Tibial artery (tissue), 4 donors: ENCODE measurements at regions not wholly inside any gene's neighbourhood (a gene's known extent, or its start where the extent isn't known, plus 50 kb on each side); places are given as distances from the start of the nearest gene placed in this dataset.
"Not testable (repeated sequence)": the region's sequence is repeated elsewhere in the genome, so short reads cannot be mapped to it uniquely, and the experiment has no call there.

Source experiments
- DNase-seq, 2 donors: peaks; one replicate each; pipeline ENCODE4 v3.0.0-alpha.2; 2019
- H3K27ac ChIP-seq, 2 donors: fragments of 200-600 bp; sonication (generic) in 1 of 2; 1 replicate in 1 of 2; 2 replicates in 1 of 2; pipeline ENCODE4 v1.5.1; 2018 to 2019; ENCODE audit warnings: mild to moderate bottlenecking in 1 of 2
- H3K27me3 ChIP-seq, 2 donors: fragments of 200-600 bp; sonication (generic) in 1 of 2; one replicate each; pipeline versions ENCODE4 v1.5.1 to v1.6.0; 2016 to 2019
- H3K36me3 ChIP-seq, 3 donors: fragments of 200-600 bp; sonication (generic) in 2 of 3; one replicate each; pipeline ENCODE4 v1.5.1; 2016 to 2019; ENCODE audit warnings: mild to moderate bottlenecking in 2 of 3
- H3K4me1 ChIP-seq, 4 donors: fragments of 200-600 bp; sonication (generic) in 2 of 4; 1 replicate in 3 of 4; 2 replicates in 1 of 4; pipeline ENCODE4 v1.5.1; 2016 to 2019
- H3K4me3 ChIP-seq, 2 donors: fragments of 200-600 bp; sonication (generic) in 1 of 2; 1 replicate in 1 of 2; 2 replicates in 1 of 2; pipeline ENCODE4 v1.5.1; 2018 to 2019; ENCODE audit warnings: mild to moderate bottlenecking in 2 of 2
- H3K9me3 ChIP-seq, 3 donors: fragments of 200-600 bp; sonication (generic) in 1 of 3; one replicate each; pipeline ENCODE4 v1.5.1; 2016 to 2019
- intact Hi-C: fragments of 100-400 bp; cut with DNase I; formaldehyde crosslinking; loops from one replicate; pipeline ENCODE4 v1.15.0; 2023; ENCODE audit warnings: low total_unique reads
- TF ChIP-seq, protein P1 (sequence below), 2 experiments: fragments of 200-600 bp in 1 of 2; fragments of 450-650 bp in 1 of 2; IDR thresholded peaks; one replicate each; pipeline ENCODE4 v1.5.1; 2017 to 2019; ENCODE audit warnings: antibody characterized with exemption in 2 of 2, mild to moderate bottlenecking in 1 of 2, moderate library complexity in 1 of 2

DNA sequence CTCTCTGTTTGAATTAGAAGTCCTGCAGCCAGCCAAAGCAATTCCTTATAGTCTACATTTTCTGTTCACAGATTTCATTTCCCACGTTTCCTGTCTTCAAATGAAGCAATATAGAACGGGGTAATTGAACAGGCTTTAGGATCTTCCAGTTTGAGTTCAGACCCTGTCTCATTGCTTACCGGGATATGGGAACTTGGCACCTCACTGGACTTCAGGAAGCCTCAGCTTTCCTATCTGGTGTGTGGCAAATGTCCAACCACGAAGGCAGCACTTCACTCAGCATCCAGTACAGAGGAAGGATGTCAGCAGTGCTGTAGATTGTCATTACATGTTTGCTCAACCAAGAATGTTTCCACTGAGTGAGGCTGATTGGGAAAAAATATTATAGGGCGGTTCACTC lies 271.1 kb upstream of the ZFP42 start:
- Histone ChIP-seq H3K4me1 (no peaks in the 10 kb centered on the region), H3K27ac (no peak overlapping the region), H3K36me3 (no peaks in the 10 kb centered on the region), H3K27me3 (no peaks in the 10 kb centered on the region), H3K4me3 (no peak overlapping the region), H3K9me3 (no peaks in the 10 kb centered on the region)
- intact Hi-C loops: no loop called here
- DNase-seq: no peak
- TF ChIP-seq, protein P1, sequence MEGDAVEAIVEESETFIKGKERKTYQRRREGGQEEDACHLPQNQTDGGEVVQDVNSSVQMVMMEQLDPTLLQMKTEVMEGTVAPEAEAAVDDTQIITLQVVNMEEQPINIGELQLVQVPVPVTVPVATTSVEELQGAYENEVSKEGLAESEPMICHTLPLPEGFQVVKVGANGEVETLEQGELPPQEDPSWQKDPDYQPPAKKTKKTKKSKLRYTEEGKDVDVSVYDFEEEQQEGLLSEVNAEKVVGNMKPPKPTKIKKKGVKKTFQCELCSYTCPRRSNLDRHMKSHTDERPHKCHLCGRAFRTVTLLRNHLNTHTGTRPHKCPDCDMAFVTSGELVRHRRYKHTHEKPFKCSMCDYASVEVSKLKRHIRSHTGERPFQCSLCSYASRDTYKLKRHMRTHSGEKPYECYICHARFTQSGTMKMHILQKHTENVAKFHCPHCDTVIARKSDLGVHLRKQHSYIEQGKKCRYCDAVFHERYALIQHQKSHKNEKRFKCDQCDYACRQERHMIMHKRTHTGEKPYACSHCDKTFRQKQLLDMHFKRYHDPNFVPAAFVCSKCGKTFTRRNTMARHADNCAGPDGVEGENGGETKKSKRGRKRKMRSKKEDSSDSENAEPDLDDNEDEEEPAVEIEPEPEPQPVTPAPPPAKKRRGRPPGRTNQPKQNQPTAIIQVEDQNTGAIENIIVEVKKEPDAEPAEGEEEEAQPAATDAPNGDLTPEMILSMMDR (IDR thresholded peaks at IDR 0.05): no peak

DNA sequence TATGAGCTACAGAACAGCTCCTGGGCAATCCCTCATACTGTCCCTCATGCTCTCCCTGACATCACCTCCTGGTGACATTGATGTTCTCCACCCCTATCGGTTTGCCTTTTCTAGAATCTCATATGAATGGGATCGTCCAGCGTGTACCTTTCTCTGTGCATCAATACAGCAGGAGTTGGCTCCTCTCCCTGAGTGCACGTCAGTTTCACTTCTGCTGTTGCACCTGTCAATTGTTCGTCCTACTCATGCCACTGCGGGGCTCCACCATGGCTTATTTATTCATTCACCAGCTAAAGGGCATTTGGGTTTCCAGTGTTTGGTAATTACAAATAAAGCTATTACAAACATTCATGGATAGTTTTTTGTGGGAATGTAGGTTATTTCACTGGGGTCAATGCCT lies 269.1 kb upstream of the ZFP42 start:
- no peak overlapping the region for H3K27ac ChIP-seq
- no peaks in the 10 kb centered on the region for H3K4me1 ChIP-seq
- no peak overlapping the region for H3K4me3 ChIP-seq
- no peaks in the 10 kb centered on the region for H3K9me3 ChIP-seq
- DNase-seq: no peak
- TF ChIP-seq, protein P1 (IDR thresholded peaks at IDR 0.05): no peak
- H3K36me3 ChIP-seq: no peaks in the 10 kb centered on the region
- H3K27me3 ChIP-seq: no peaks in the 10 kb centered on the region
- intact Hi-C loops: no loop called here

DNA sequence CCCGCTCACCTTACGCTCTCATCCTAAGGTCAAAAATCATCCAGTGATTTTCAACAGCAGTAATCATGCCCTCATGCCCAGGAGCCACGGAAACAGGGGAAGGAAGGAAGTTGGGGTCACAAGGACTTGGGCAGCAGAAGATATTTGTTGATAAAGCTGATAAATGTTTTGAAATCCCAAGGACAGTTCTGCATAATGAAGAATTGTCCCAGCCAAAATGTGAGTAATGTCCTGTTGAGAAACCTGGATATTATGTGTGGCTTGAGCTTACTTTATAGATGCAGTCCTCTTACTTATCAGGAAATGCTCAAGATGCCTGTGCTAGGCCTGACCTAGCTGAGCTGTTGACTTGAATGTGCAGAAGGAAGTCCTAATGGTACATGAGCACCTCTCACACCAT lies 263.0 kb upstream of the ZFP42 start:
- intact Hi-C loops: no loop called here
- no peak for DNase-seq
- TF ChIP-seq, protein P1 (IDR thresholded peaks at IDR 0.05): no peak
- no peak overlapping the region for H3K4me3 ChIP-seq
- H3K27me3 ChIP-seq: no peaks in the 10 kb centered on the region
- no peaks in the 10 kb centered on the region for H3K36me3 ChIP-seq
- H3K9me3 ChIP-seq: no peaks in the 10 kb centered on the region
- H3K27ac ChIP-seq: no peak overlapping the region
- H3K4me1 ChIP-seq: no peaks in the 10 kb centered on the region

DNA sequence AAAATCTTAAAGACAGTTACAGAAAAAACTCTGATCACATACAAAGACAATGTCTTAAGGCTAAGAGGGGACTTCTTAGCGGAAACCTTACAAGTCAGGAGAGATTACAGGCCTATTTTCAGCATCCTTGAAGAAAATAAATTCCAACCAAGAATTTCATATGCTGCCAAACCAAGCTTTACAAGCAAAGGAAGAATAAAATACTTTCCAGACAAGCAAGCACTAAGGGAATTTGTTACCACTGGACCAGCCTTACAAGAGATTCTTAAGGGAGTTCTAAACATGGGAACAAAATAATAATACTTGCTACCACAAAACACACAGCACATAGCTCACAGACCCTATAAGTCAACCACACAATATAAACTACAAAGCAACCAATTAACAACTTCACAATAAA lies 255.8 kb upstream of the ZFP42 start:
- TF ChIP-seq, protein P1 (IDR thresholded peaks at IDR 0.05): no peak
- no peak overlapping the region for H3K4me3 ChIP-seq
- no peaks in the 10 kb centered on the region for H3K36me3 ChIP-seq
- DNase-seq: no peak
- no peak overlapping the region for H3K27ac ChIP-seq
- no peaks in the 10 kb centered on the region for H3K4me1 ChIP-seq
- H3K27me3 ChIP-seq: no peaks in the 10 kb centered on the region
- intact Hi-C loops: no loop called here
- peaks cover 0 to 31% (median 25%) of the 10 kb centered on the region in 3 donors for H3K9me3 ChIP-seq

DNA sequence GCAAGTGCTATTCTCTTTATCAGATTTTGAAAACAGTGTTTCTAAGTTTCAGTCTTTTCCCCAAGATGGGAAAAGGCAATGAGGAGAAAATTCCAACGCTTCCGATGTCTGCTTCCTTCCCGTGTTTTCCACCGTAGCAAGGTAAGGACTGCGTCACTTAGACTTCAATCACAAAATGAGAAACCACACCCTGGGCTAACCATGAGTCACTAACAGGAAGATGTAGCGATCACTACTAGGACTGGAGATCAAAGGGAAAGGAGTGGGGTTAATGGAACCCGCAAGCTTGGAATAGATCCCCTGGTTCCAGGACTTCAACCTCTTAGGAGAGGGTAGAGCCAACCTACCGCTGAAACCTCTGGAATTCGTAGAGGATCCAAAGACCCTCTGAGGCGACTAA lies 250.7 kb upstream of the ZFP42 start:
- no peak for DNase-seq
- TF ChIP-seq, protein P1 (IDR thresholded peaks at IDR 0.05): no peak
- Histone ChIP-seq H3K27ac (no peak overlapping the region), H3K9me3 (peaks cover 0 to 11% (median 5%) of the 10 kb centered on the region in 3 donors), H3K27me3 (no peaks in the 10 kb centered on the region), H3K4me1 (no peaks in the 10 kb centered on the region), H3K4me3 (no peak overlapping the region), H3K36me3 (no peaks in the 10 kb centered on the region)
- intact Hi-C loops: no loop called here

DNA sequence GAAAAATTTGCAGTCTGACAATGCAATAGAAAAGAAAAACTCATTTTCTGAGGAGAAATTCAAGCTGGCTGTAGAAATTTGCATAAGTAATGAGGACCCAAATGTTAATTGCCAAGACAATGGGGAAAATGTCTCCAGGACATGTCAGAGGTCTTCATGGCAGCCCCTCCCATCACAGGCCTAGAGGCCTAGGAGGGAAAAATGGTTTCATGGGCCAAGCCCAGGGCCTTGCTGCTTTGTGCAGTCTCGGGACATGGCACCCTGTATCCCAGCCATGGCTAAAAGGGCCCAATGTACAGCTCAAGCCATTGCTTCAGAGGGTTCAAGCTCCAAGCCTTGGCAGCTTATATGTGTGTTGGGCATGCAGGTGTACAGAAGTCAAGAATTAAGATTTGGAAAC lies 244.9 kb upstream of the ZFP42 start:
- H3K27ac ChIP-seq, H3K27me3 ChIP-seq, DNase-seq, H3K4me3 ChIP-seq, H3K4me1 ChIP-seq, H3K9me3 ChIP-seq, H3K36me3 ChIP-seq, intact Hi-C loops: not testable (repeated sequence)
